HG03095 (cell line): ENCODE measurements at regions not wholly inside any gene's neighbourhood (a gene's known extent, or its start where the extent isn't known, plus 50 kb on each side); places are given as distances from the start of the nearest gene placed in this dataset.

Source experiments
- ATAC-seq: cut with Tn5 transposase; IDR thresholded peaks from one replicate; pipeline ENCODE4 v1.9.1; 2021; ENCODE audit warnings: moderate library complexity; ENCODE audit not compliant: unreplicated experiment

GRCh38 chr6:94121094-94121493, 701.7 kb upstream of the EPHA7 start:
- no peak for ATAC-seq

- ATAC-seq, result no peak
Observed at GRCh38 chr6:94099072-94099471, 679.7 kb upstream of the EPHA7 start.

DNA sequence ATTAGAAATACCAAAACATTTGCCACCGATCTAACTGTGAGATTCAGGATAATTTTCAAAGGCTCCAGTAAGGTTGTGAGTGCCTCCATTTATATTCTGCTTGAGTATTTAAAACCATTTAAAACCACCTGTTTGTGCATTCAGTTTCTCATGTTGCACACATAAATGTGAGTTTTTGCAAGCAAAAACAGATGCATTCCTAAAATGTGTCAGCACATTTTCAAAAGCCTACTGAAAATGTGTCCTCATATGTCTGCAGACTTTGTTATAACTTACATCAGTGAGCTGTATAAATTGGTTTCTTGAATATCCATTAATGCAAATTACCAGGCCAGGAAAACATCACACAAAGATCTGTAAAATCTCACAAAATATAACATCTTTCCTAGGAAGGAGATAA, 676.6 kb upstream of the EPHA7 start:
- no peak for ATAC-seq

- ATAC-seq, result no peak
Observed at GRCh38 chr6:94089941-94090340, 670.6 kb upstream of the EPHA7 start.

- ATAC-seq, result no peak
Observed at GRCh38 chr6:94088870-94089269, 669.5 kb upstream of the EPHA7 start.

GRCh38 chr6:94074764-94075163, 655.4 kb upstream of the EPHA7 start:
- ATAC-seq, result no peak

DNA sequence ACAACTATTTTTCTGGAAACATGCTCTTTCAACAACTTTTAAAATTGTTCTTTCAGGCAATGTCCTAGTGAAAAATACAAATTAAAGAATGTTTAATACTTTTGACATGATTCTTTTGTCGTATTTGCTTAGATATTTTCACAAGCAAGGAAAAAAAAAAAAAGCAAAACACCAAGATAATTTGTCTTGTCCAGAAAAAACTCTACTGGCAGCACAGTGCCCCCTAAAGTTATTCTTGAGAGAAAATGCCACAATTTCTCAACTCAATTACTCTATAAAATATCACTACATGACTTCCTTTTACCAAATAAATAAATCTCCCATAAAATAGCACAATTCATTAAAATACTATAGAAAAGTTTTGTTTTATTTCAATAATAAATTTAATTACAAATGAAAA, 652.5 kb upstream of the EPHA7 start:
- no peak for ATAC-seq

- ATAC-seq, result no peak
Observed at GRCh38 chr6:94065707-94066337, 646.5 kb upstream of the EPHA7 start.

DNA sequence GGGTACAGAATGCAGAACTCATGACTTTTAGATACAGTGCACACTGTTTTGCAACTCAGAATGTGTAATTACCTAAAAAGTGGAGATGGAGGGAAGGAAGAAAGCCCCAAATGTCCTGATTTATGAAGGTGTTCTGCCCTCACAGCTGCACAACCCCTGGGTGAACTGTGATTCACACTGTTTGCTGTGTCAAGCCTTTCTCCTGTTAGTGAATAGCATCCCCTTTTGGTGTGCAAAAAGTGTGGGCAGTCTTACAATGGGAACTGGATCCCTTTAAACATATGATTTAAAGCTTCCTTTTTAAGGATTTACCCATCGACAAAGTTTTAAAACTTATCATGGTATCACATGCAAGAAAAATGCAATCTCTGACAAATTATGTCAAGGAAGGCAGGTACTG, 633.4 kb upstream of the EPHA7 start:
- ATAC-seq, result no peak

- no peak for ATAC-seq
Observed at GRCh38 chr6:94050515-94050914, 631.2 kb upstream of the EPHA7 start.

- ATAC-seq, result no peak
Observed at GRCh38 chr6:94049001-94049400, 629.6 kb upstream of the EPHA7 start.

- ATAC-seq, result no peak
Observed at GRCh38 chr6:94045099-94045829, 625.9 kb upstream of the EPHA7 start.

- no peak for ATAC-seq
Observed at GRCh38 chr6:94041945-94042709, 622.8 kb upstream of the EPHA7 start.

DNA sequence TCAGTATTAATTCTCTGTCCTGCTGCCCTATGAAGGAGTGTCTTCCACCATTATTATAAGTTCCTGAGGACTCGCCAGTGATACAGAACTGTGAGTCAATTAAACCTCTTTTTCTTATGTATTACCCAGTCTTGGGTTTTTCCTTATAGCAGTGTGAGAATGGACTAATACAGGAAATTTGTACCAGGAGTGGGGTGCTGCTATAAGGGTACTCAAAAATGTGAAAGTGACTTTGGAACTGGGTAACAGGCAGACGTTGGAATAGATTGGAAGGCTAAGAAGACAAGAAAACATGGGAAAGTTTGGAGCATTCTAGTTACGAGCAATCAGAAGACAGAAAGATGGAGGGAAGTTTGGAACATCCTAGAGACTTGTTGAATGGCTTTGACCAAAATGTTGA, 616.7 kb upstream of the EPHA7 start:
- ATAC-seq, result no peak

DNA sequence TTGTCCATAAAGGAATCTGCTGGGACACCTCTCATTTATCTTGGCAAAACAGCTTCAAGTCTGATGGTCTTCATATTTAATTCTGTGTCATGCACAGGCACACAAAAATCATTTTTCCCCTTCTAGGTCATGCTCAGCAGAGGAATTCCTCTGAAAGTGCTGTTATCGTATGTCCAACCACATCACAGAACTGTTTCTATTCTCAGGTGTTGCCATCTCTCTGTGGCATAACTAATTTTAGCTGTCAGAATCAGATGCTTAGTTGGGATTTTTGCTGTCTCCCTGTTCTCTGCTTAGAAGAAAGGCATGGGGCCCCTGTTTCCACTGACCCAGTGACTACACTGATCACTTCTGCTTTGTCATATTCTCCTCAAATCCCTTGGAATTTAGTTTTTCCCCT, 608.0 kb upstream of the EPHA7 start:
- no peak for ATAC-seq

- no peak for ATAC-seq
Observed at GRCh38 chr6:94026575-94026974, 607.2 kb upstream of the EPHA7 start.

DNA sequence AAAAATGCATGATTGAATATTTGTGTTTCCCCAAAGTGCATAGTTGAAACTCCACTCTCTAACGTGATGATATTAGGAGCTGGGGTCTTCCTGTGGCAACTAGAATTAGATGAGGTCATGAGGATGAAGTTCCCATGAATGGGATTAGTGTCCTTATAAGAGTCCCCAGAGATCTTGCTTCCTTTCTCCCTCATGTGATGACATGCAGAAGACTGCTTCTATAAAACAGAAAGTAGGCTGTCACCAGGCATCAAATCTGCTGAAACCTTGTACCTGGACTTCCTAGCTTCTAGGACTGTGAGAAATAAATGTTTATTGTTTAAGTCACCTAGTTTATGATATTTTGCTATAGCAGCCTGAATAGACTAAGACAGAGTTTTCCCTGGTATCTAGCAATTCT, 586.5 kb upstream of the EPHA7 start:
- ATAC-seq, result no peak

- no peak for ATAC-seq
Observed at GRCh38 chr6:93992976-93993375, 573.6 kb upstream of the EPHA7 start.

DNA sequence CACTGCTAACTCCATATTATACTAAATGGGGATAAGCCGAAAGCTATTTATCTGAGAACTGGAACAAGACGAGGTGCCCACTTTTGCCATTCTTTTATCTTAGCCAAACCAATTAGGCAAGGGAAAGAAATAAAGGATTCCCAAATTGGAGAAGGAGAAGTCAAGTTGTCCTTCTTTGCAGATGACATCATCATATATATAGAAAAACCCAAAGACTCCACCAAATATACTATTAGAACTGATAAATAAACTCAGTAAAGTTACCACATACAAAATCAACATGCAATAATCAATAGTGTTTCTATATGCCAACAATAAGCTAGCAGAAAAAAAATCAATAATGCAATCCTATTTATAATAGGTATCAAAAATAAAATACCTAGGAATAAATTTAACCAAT, 570.3 kb upstream of the EPHA7 start:
- ATAC-seq, result no peak

GRCh38 chr6:93985953-93986352, 566.6 kb upstream of the EPHA7 start:
- no peak for ATAC-seq

- no peak for ATAC-seq
Observed at GRCh38 chr6:93975159-93975558, 555.8 kb upstream of the EPHA7 start.

GRCh38 chr6:93974332-93974731, 555.0 kb upstream of the EPHA7 start:
- ATAC-seq, result no peak
